ENCODE measurements at regions not wholly inside any gene's neighbourhood (a gene's known extent, or its start where the extent isn't known, plus 50 kb on each side); places are given as distances from the start of the nearest gene placed in this dataset.
"Not testable (repeated sequence)": the region's sequence is repeated elsewhere in the genome, so short reads cannot be mapped to it uniquely, and the experiment has no call there.

- H3K4me1 ChIP-seq (ENCODE audit: control insufficient read depth, insufficient read depth, low read length): no peaks in the 10 kb centered on the region
- H3K36me3 ChIP-seq (ENCODE audit: control insufficient read depth, insufficient read depth, low read length): no peaks in the 10 kb centered on the region
- H3K4me3 ChIP-seq (ENCODE audit: low read length): no peak overlapping the region
- H3K9ac ChIP-seq (ENCODE audit: low read length): no peak overlapping the region
- H3K9me3 ChIP-seq (ENCODE audit: control insufficient read depth, low read length): no peaks in the 10 kb centered on the region
- H3K27me3 ChIP-seq (ENCODE audit: control insufficient read depth, insufficient read depth, low read length): no peaks in the 10 kb centered on the region
Observed at GRCh38 chr18:1050012-1050657, 145.5 kb downstream of the ADCYAP1 start.

GRCh38 chr18:1052301-1052700 lies 147.6 kb downstream of the ADCYAP1 start:
- H3K27me3 ChIP-seq (ENCODE audit: control insufficient read depth, insufficient read depth, low read length): no peaks in the 10 kb centered on the region
- no peak overlapping the region for H3K4me3 ChIP-seq (ENCODE audit: low read length)
- no peak overlapping the region for H3K9ac ChIP-seq (ENCODE audit: low read length)
- H3K9me3 ChIP-seq (ENCODE audit: control insufficient read depth, low read length): no peaks in the 10 kb centered on the region
- no peaks in the 10 kb centered on the region for H3K4me1 ChIP-seq (ENCODE audit: control insufficient read depth, insufficient read depth, low read length)
- H3K36me3 ChIP-seq (ENCODE audit: control insufficient read depth, insufficient read depth, low read length): no peaks in the 10 kb centered on the region

- no peak overlapping the region for H3K9ac ChIP-seq (ENCODE audit: low read length)
- H3K36me3 ChIP-seq (ENCODE audit: control insufficient read depth, insufficient read depth, low read length): no peaks in the 10 kb centered on the region
- H3K27me3 ChIP-seq (ENCODE audit: control insufficient read depth, insufficient read depth, low read length): no peaks in the 10 kb centered on the region
- H3K9me3 ChIP-seq (ENCODE audit: control insufficient read depth, low read length): no peaks in the 10 kb centered on the region
- no peak overlapping the region for H3K4me3 ChIP-seq (ENCODE audit: low read length)
- H3K4me1 ChIP-seq (ENCODE audit: control insufficient read depth, insufficient read depth, low read length): no peaks in the 10 kb centered on the region
Observed at GRCh38 chr18:1053331-1054315, 149.0 kb downstream of the ADCYAP1 start.

- no peak overlapping the region for H3K9ac ChIP-seq (ENCODE audit: low read length)
- H3K9me3 ChIP-seq (ENCODE audit: control insufficient read depth, low read length): no peaks in the 10 kb centered on the region
- no peaks in the 10 kb centered on the region for H3K36me3 ChIP-seq (ENCODE audit: control insufficient read depth, insufficient read depth, low read length)
- H3K4me1 ChIP-seq (ENCODE audit: control insufficient read depth, insufficient read depth, low read length): no peaks in the 10 kb centered on the region
- no peaks in the 10 kb centered on the region for H3K27me3 ChIP-seq (ENCODE audit: control insufficient read depth, insufficient read depth, low read length)
- H3K4me3 ChIP-seq (ENCODE audit: low read length): no peak overlapping the region
Observed at GRCh38 chr18:1056404-1056803, 151.7 kb downstream of the ADCYAP1 start.

- H3K4me1 ChIP-seq (ENCODE audit: control insufficient read depth, insufficient read depth, low read length): no peaks in the 10 kb centered on the region
- H3K27me3 ChIP-seq (ENCODE audit: control insufficient read depth, insufficient read depth, low read length): no peaks in the 10 kb centered on the region
- no peaks in the 10 kb centered on the region for H3K36me3 ChIP-seq (ENCODE audit: control insufficient read depth, insufficient read depth, low read length)
- H3K9ac ChIP-seq (ENCODE audit: low read length): no peak overlapping the region
- H3K9me3 ChIP-seq (ENCODE audit: control insufficient read depth, low read length): no peaks in the 10 kb centered on the region
- no peak overlapping the region for H3K4me3 ChIP-seq (ENCODE audit: low read length)
Observed at GRCh38 chr18:1057367-1057766, 152.7 kb downstream of the ADCYAP1 start.

GRCh38 chr18:1062588-1062987 lies 157.9 kb downstream of the ADCYAP1 start:
- Histone ChIP-seq H3K36me3 (ENCODE audit: control insufficient read depth, insufficient read depth, low read length) (no peaks in the 10 kb centered on the region), H3K27me3 (ENCODE audit: control insufficient read depth, insufficient read depth, low read length) (no peaks in the 10 kb centered on the region), H3K9ac (ENCODE audit: low read length) (no peak overlapping the region), H3K4me3 (ENCODE audit: low read length) (no peak overlapping the region), H3K9me3 (ENCODE audit: control insufficient read depth, low read length) (no peaks in the 10 kb centered on the region), H3K4me1 (ENCODE audit: control insufficient read depth, insufficient read depth, low read length) (no peaks in the 10 kb centered on the region)

- no peak overlapping the region for H3K9ac ChIP-seq (ENCODE audit: low read length)
- no peak overlapping the region for H3K4me3 ChIP-seq (ENCODE audit: low read length)
- H3K4me1 ChIP-seq (ENCODE audit: control insufficient read depth, insufficient read depth, low read length): no peaks in the 10 kb centered on the region
- H3K36me3 ChIP-seq (ENCODE audit: control insufficient read depth, insufficient read depth, low read length): no peaks in the 10 kb centered on the region
- H3K27me3 ChIP-seq (ENCODE audit: control insufficient read depth, insufficient read depth, low read length): no peaks in the 10 kb centered on the region
- H3K9me3 ChIP-seq (ENCODE audit: control insufficient read depth, low read length): no peaks in the 10 kb centered on the region
Observed at GRCh38 chr18:1075322-1075721, 170.7 kb downstream of the ADCYAP1 start.

- Histone ChIP-seq H3K4me3 (ENCODE audit: low read length) (no peak overlapping the region), H3K36me3 (ENCODE audit: control insufficient read depth, insufficient read depth, low read length) (no peaks in the 10 kb centered on the region), H3K9me3 (ENCODE audit: control insufficient read depth, low read length) (no peaks in the 10 kb centered on the region), H3K4me1 (ENCODE audit: control insufficient read depth, insufficient read depth, low read length) (no peaks in the 10 kb centered on the region), H3K27me3 (ENCODE audit: control insufficient read depth, insufficient read depth, low read length) (no peaks in the 10 kb centered on the region), H3K9ac (ENCODE audit: low read length) (no peak overlapping the region)
Observed at GRCh38 chr18:1075876-1076275, 171.2 kb downstream of the ADCYAP1 start.

GRCh38 chr18:1078301-1078700 lies 173.6 kb downstream of the ADCYAP1 start:
- no peaks in the 10 kb centered on the region for H3K4me1 ChIP-seq (ENCODE audit: control insufficient read depth, insufficient read depth, low read length)
- no peaks in the 10 kb centered on the region for H3K27me3 ChIP-seq (ENCODE audit: control insufficient read depth, insufficient read depth, low read length)
- H3K36me3 ChIP-seq (ENCODE audit: control insufficient read depth, insufficient read depth, low read length): no peaks in the 10 kb centered on the region
- no peaks in the 10 kb centered on the region for H3K9me3 ChIP-seq (ENCODE audit: control insufficient read depth, low read length)
- H3K4me3 ChIP-seq (ENCODE audit: low read length): no peak overlapping the region
- no peak overlapping the region for H3K9ac ChIP-seq (ENCODE audit: low read length)

GRCh38 chr18:1083675-1084074 lies 179.0 kb downstream of the ADCYAP1 start:
- not testable (repeated sequence) for H3K4me3 ChIP-seq (ENCODE audit: low read length); H3K36me3 ChIP-seq (ENCODE audit: control insufficient read depth, insufficient read depth, low read length); H3K9ac ChIP-seq (ENCODE audit: low read length); H3K27me3 ChIP-seq (ENCODE audit: control insufficient read depth, insufficient read depth, low read length); H3K4me1 ChIP-seq (ENCODE audit: control insufficient read depth, insufficient read depth, low read length); H3K9me3 ChIP-seq (ENCODE audit: control insufficient read depth, low read length)

- no peaks in the 10 kb centered on the region for H3K36me3 ChIP-seq (ENCODE audit: control insufficient read depth, insufficient read depth, low read length)
- H3K27me3 ChIP-seq (ENCODE audit: control insufficient read depth, insufficient read depth, low read length): no peaks in the 10 kb centered on the region
- no peak overlapping the region for H3K9ac ChIP-seq (ENCODE audit: low read length)
- no peaks in the 10 kb centered on the region for H3K4me1 ChIP-seq (ENCODE audit: control insufficient read depth, insufficient read depth, low read length)
- no peak overlapping the region for H3K4me3 ChIP-seq (ENCODE audit: low read length)
- H3K9me3 ChIP-seq (ENCODE audit: control insufficient read depth, low read length): no peaks in the 10 kb centered on the region
Observed at GRCh38 chr18:1090758-1091157, 186.1 kb downstream of the ADCYAP1 start.

- Histone ChIP-seq H3K36me3 (ENCODE audit: control insufficient read depth, insufficient read depth, low read length) (no peaks in the 10 kb centered on the region), H3K4me1 (ENCODE audit: control insufficient read depth, insufficient read depth, low read length) (no peaks in the 10 kb centered on the region), H3K4me3 (ENCODE audit: low read length) (no peak overlapping the region), H3K9ac (ENCODE audit: low read length) (no peak overlapping the region), H3K9me3 (ENCODE audit: control insufficient read depth, low read length) (no peaks in the 10 kb centered on the region), H3K27me3 (ENCODE audit: control insufficient read depth, insufficient read depth, low read length) (no peaks in the 10 kb centered on the region)
Observed at GRCh38 chr18:1092228-1092627, 187.6 kb downstream of the ADCYAP1 start.
